CD14-positive monocyte (primary cell): ENCODE measurements at regions not wholly inside any gene's neighbourhood (a gene's known extent, or its start where the extent isn't known, plus 50 kb on each side); places are given as distances from the start of the nearest gene placed in this dataset.

Experiments used
- DNase-seq, 3 donors: peaks; one replicate each; pipeline ENCODE4 v3.0.0-alpha.2; 2011 to 2022
- H2AFZ ChIP-seq: 2 replicates; pipeline ENCODE4 v1.6.0; 2012; ENCODE audit warnings: mild to moderate bottlenecking, low read depth, low read length, inconsistent platforms; ENCODE audit not compliant: insufficient read depth, poor library complexity, severe bottlenecking
- H3K27ac ChIP-seq, 2 donors: 1 replicate in 1 of 2; 2 replicates in 1 of 2; pipeline ENCODE4 v1.5.1; 2012 to 2013; ENCODE audit warnings: low read length in 2 of 2, control low read depth in 1 of 2, inconsistent platforms in 1 of 2, low read depth in 1 of 2, mild to moderate bottlenecking in 1 of 2
- H3K27me3 ChIP-seq, 2 donors: one replicate each; pipeline versions ENCODE4 v1.6.0 to v1.6.1; 2011 to 2013; ENCODE audit warnings: low read length in 2 of 2; ENCODE audit not compliant: control insufficient read depth in 2 of 2, insufficient read depth in 2 of 2
- H3K36me3 ChIP-seq, 2 donors: replicated peaks in 1 of 2; 1 replicate in 1 of 2; 2 replicates in 1 of 2; pipeline versions ENCODE4 v1.5.1 to v1.6.1; 2012 to 2013; ENCODE audit warnings: low read length in 2 of 2, control low read depth in 1 of 2, inconsistent platforms in 1 of 2, mild to moderate bottlenecking in 1 of 2; ENCODE audit not compliant: insufficient read depth in 2 of 2, control insufficient read depth in 1 of 2
- H3K4me1 ChIP-seq, 2 donors: 1 replicate in 1 of 2; 2 replicates in 1 of 2; pipeline versions ENCODE4 v1.5.1 to v1.6.1; 2012 to 2013; ENCODE audit warnings: low read length in 2 of 2, control low read depth in 1 of 2, inconsistent platforms in 1 of 2, mild to moderate bottlenecking in 1 of 2, moderate library complexity in 1 of 2; ENCODE audit not compliant: insufficient read depth in 2 of 2, control insufficient read depth in 1 of 2
- H3K4me2 ChIP-seq: replicated peaks from 2 replicates; pipeline ENCODE3; 2012; ENCODE audit warnings: low read length, moderate library complexity, mild to moderate bottlenecking; ENCODE audit not compliant: poor library complexity, severe bottlenecking; ENCODE audit errors: extremely low read depth
- H3K4me3 ChIP-seq, 3 experiments: fragments of 200-600 bp in 1 of 3; sonication (generic) in 1 of 3; replicated peaks in 1 of 3; 1 replicate in 2 of 3; 2 replicates in 1 of 3; pipeline ENCODE4 v1.5.1; 2011 to 2013; ENCODE audit warnings: low read length in 3 of 3, mild to moderate bottlenecking in 3 of 3, control low read depth in 2 of 3, low read depth in 2 of 3, inconsistent platforms in 1 of 3, moderate library complexity in 1 of 3
- H3K79me2 ChIP-seq: 2 replicates; pipeline ENCODE4 v1.6.0; 2012; ENCODE audit warnings: mild to moderate bottlenecking, control low read depth, inconsistent platforms, low read length, moderate library complexity; ENCODE audit not compliant: insufficient read depth
- H3K9ac ChIP-seq: 2 replicates; pipeline ENCODE4 v1.6.0; 2017; ENCODE audit warnings: low read length, mild to moderate bottlenecking; ENCODE audit not compliant: insufficient read depth, poor library complexity, severe bottlenecking
- H3K9me3 ChIP-seq, 2 donors: replicated peaks in 1 of 2; 1 replicate in 1 of 2; 2 replicates in 1 of 2; pipeline versions ENCODE4 v1.5.1 to v1.6.1; 2012 to 2013; ENCODE audit warnings: low read length in 2 of 2, control low read depth in 1 of 2; ENCODE audit not compliant: control insufficient read depth in 1 of 2, insufficient read depth in 1 of 2
- H4K20me1 ChIP-seq: 2 replicates; pipeline ENCODE4 v1.6.0; 2012; ENCODE audit warnings: mild to moderate bottlenecking, low read length, control low read depth, moderate library complexity; ENCODE audit not compliant: insufficient read depth
- H3K27ac Mint-ChIP-seq, 7 donors: one replicate each; pipeline ENCODE4 v1.8.0; 2020; ENCODE audit warnings: mild to moderate bottlenecking in 7 of 7, mixed read lengths in 7 of 7, moderate library complexity in 6 of 7, inconsistent platforms in 2 of 7
- H3K27me3 Mint-ChIP-seq, 3 donors: one replicate each; pipeline ENCODE4 v1.8.0; 2021 to 2022; ENCODE audit warnings: low read depth in 3 of 3, mild to moderate bottlenecking in 3 of 3, mixed read lengths in 3 of 3, moderate library complexity in 3 of 3, inconsistent platforms in 1 of 3
- H3K36me3 Mint-ChIP-seq, 2 donors: one replicate each; pipeline ENCODE4 v1.8.0; 2020; ENCODE audit warnings: mixed read lengths in 2 of 2, inconsistent platforms in 1 of 2, mild to moderate bottlenecking in 1 of 2
- H3K4me1 Mint-ChIP-seq: one replicate; pipeline ENCODE4 v1.8.0; 2020; ENCODE audit warnings: mild to moderate bottlenecking, mixed read lengths
- H3K4me3 Mint-ChIP-seq, 2 donors: one replicate each; pipeline ENCODE4 v1.8.0; 2020; ENCODE audit warnings: mild to moderate bottlenecking in 2 of 2, mixed read lengths in 2 of 2, moderate library complexity in 1 of 2
- H3K9me3 Mint-ChIP-seq, 7 donors: one replicate each; pipeline ENCODE4 v1.8.0; 2020 to 2022; ENCODE audit warnings: mixed read lengths in 7 of 7, mild to moderate bottlenecking in 6 of 7, moderate library complexity in 6 of 7, inconsistent platforms in 2 of 7
- WGBS: methylation state at CpG from one replicate; pipeline ENCODE4 v1.1.5; 2013; ENCODE audit warnings: missing lambda C conversion rate; ENCODE audit not compliant: insufficient coverage; 5-methylcytosine and 5-hydroxymethylcytosine counted together
- intact Hi-C, 2 donors: fragments of 100-400 bp; cut with micrococcal nuclease; formaldehyde crosslinking; loops; one replicate each; pipeline versions ENCODE4 v1.15.0 to v1.15.1; 2023
- TF ChIP-seq, protein P1 (sequence below): fragments of 200-600 bp; IDR thresholded peaks from one replicate; pipeline ENCODE4 v1.8.0; 2022; ENCODE audit warnings: antibody characterized with exemption, mild to moderate bottlenecking

DNA sequence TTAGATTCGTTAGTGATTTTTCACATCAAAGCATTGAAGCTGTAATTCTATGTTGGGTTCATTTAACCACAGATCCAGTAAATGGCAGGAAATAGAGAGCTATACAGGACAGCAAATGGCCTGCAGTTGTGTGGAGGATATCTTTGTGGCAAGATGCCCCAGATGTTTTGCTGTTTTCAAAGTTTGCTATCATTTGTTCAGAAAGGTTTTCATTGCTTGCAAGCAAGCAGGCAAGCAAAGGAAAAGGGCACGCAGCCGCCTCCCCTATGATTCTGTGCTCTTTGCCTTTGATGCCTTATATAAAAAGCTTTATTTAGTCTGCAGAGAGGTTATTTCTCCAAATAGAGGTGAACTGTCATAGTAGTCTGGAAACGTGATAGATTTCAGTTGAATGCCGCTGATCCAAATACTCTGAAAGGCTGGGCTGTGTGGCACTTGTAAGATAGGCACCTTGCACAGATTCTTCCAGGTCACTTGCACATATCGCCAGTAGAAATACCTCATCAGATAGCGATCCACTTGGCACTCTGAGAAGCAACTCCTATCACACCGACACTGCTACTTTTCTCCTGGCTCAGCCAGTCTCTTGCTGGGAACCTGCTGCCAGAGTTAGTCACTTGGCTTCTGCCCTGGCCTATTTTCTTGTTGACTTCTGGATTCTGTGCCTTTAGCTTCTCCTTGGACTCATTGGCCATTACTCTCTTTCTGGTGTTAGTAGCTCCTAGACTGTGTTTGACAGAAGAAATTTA lies 66.4 kb downstream of the UTRN start:
- peak overlapping the region in 1 of 2 donors; percentile 52 for H3K4me3 Mint-ChIP-seq
- no peaks in the 10 kb centered on the region for H3K9me3 ChIP-seq
- peaks cover 0 to 5% (median 0%) of the 10 kb centered on the region in 3 donors for H3K27me3 Mint-ChIP-seq
- H3K4me1 ChIP-seq = peaks cover 77 to 82% of the 10 kb centered on the region in 2 donors
- peak overlapping the region; percentile 83 to 96 (median 90) for H3K27ac Mint-ChIP-seq
- 42% methylated on average over 5 of the region's 8 CpGs for WGBS
- H3K4me1 Mint-ChIP-seq = peaks cover 81% of the 10 kb centered on the region
- peak overlapping the region; percentile 79 for H3K4me2 ChIP-seq
- intact Hi-C loops = loop anchor here in 1 of 2 donors (10.0 kb wide), 1 partner anchor 197 kb away; the partner anchor contains the start of gene STX11
- TF ChIP-seq, protein P1, sequence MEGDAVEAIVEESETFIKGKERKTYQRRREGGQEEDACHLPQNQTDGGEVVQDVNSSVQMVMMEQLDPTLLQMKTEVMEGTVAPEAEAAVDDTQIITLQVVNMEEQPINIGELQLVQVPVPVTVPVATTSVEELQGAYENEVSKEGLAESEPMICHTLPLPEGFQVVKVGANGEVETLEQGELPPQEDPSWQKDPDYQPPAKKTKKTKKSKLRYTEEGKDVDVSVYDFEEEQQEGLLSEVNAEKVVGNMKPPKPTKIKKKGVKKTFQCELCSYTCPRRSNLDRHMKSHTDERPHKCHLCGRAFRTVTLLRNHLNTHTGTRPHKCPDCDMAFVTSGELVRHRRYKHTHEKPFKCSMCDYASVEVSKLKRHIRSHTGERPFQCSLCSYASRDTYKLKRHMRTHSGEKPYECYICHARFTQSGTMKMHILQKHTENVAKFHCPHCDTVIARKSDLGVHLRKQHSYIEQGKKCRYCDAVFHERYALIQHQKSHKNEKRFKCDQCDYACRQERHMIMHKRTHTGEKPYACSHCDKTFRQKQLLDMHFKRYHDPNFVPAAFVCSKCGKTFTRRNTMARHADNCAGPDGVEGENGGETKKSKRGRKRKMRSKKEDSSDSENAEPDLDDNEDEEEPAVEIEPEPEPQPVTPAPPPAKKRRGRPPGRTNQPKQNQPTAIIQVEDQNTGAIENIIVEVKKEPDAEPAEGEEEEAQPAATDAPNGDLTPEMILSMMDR = no peak
- peak overlapping the region; percentile 67 to 90 for H3K27ac ChIP-seq
- H3K79me2 ChIP-seq = peaks cover 100% of the 10 kb centered on the region
- peak in 2 of 3 donors; percentile 11 to 26 for DNase-seq
- H2AFZ ChIP-seq = no peak overlapping the region
- peaks cover 0 to 5% of the 10 kb centered on the region in 2 donors for H3K36me3 Mint-ChIP-seq
- peak overlapping the region in 1 of 3 experiments; percentile 71 for H3K4me3 ChIP-seq
- H3K27me3 ChIP-seq = no peaks in the 10 kb centered on the region
- H3K9me3 Mint-ChIP-seq = no peaks in the 10 kb centered on the region
- peaks cover 26% of the 10 kb centered on the region for H4K20me1 ChIP-seq
- H3K36me3 ChIP-seq = no peaks in the 10 kb centered on the region
- peak overlapping the region; percentile 22 for H3K9ac ChIP-seq

DNA sequence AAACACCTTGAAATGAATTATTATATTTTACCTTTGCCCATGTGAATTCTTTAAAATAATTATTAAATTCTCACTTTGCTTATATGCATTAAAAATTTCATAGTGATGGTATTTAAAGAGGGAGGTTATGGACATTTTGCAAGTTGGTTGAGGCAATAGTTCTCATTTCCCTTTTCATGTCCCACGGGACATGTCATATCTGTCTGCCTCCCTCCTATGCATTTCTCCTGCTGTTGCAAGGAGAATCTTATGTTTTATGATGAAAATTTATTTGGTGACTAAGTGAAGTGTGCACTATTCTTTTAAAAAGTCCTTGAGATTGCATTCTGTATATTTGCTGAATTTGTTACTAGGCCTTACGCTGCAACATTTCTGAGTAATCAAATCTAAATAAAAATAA lies 67.2 kb downstream of the UTRN start:
- H3K4me3 Mint-ChIP-seq = no peak overlapping the region
- peak overlapping the region; percentile 90 to 96 (median 93) for H3K27ac Mint-ChIP-seq
- Histone ChIP-seq H3K36me3 (no peaks in the 10 kb centered on the region), H3K4me1 (peaks cover 69 to 74% of the 10 kb centered on the region in 2 donors), H3K79me2 (peaks cover 100% of the 10 kb centered on the region), H3K4me2 (peak overlapping the region; percentile 79), H3K27ac (peak overlapping the region in 1 of 2 donors; percentile 90), H3K9me3 (no peaks in the 10 kb centered on the region), H3K4me3 (peak overlapping the region in 1 of 3 experiments; percentile 71), H3K27me3 (no peaks in the 10 kb centered on the region), H4K20me1 (peaks cover 23% of the 10 kb centered on the region), H3K9ac (peak overlapping the region; percentile 22), H2AFZ (no peak overlapping the region)
- H3K9me3 Mint-ChIP-seq = no peaks in the 10 kb centered on the region
- TF ChIP-seq, protein P1 = no peak
- H3K27me3 Mint-ChIP-seq = peaks cover 0 to 5% (median 0%) of the 10 kb centered on the region in 3 donors
- no CpG with 5 or more reads among the region's 2 CpGs for WGBS
- DNase-seq = peak; percentile 80 to 87 (median 86)
- peaks cover 74% of the 10 kb centered on the region for H3K4me1 Mint-ChIP-seq
- intact Hi-C loops = loop anchor here in 1 of 2 donors (10.0 kb wide), 1 partner anchor 198 kb away; the partner anchor contains the start of gene STX11
- H3K36me3 Mint-ChIP-seq = peaks cover under 1 to 3% of the 10 kb centered on the region in 2 donors
